ENCODE measurements at regions not wholly inside any gene's neighbourhood (a gene's known extent, or its start where the extent isn't known, plus 50 kb on each side); places are given as distances from the start of the nearest gene placed in this dataset.

- no peak for DNase-seq
- Histone ChIP-seq H3K27ac (no peak overlapping the region), H3K4me3 (no peak overlapping the region), H3K36me3 (no peaks in the 10 kb centered on the region), H3K27me3 (no peaks in the 10 kb centered on the region), H3K9me3 (no peaks in the 10 kb centered on the region), H3K4me1 (no peaks in the 10 kb centered on the region)
- TF ChIP-seq POLR2A (IDR thresholded peaks at IDR 0.05): no peak
These were observed 625.2 kb downstream of the DIAPH3 start for GRCh38 chr13:59538512-59538911.

DNA sequence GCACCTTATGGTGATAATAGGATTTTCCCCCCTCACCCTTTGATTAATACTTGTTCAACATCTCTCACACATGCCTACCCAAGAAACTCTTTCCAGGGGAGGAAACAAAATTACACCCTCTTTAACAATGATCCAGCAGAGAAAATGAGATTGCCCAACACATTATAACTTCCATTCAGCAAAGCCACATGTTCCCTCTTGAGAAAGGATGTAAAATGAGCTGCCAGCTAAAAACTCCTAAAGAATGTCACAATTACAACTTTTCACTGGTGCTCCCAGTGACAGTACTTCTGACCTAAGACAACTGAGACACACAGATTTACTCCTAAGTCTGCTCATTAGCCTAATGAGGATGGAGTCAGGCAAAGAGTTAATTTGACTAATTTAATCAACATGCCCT, 621.4 kb downstream of the DIAPH3 start:
- Histone ChIP-seq H3K36me3 (no peaks in the 10 kb centered on the region), H3K27ac (no peak overlapping the region), H3K27me3 (no peaks in the 10 kb centered on the region), H3K4me1 (no peaks in the 10 kb centered on the region), H3K9me3 (no peaks in the 10 kb centered on the region), H3K4me3 (no peak overlapping the region)
- no peak for TF ChIP-seq POLR2A (IDR thresholded peaks at IDR 0.05)
- DNase-seq: no peak

DNA sequence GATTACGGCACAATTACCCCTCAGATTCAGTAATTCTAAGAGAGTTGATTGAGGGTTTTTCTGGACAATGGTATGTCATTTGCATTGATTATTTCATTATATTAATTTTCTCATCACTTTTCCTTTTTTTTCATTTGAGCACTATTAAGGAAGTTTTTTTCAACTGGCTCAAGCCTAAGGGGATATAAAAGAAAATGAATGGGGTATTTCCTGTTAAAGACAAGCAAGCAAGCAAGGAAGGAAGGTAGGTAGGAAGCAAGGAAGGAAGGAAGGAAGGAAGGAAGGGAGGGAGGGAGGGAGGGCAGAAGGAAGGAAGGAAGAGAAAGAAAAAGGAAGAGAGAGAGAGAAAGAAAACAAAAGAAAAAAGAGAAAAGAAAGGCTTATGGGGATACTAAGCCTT, 620.3 kb downstream of the DIAPH3 start:
- DNase-seq: no peak
- H3K4me3 ChIP-seq: no peak overlapping the region
- no peaks in the 10 kb centered on the region for H3K36me3 ChIP-seq
- no peak overlapping the region for H3K27ac ChIP-seq
- H3K9me3 ChIP-seq: no peaks in the 10 kb centered on the region
- H3K27me3 ChIP-seq: no peaks in the 10 kb centered on the region
- no peaks in the 10 kb centered on the region for H3K4me1 ChIP-seq
- TF ChIP-seq, protein P1, sequence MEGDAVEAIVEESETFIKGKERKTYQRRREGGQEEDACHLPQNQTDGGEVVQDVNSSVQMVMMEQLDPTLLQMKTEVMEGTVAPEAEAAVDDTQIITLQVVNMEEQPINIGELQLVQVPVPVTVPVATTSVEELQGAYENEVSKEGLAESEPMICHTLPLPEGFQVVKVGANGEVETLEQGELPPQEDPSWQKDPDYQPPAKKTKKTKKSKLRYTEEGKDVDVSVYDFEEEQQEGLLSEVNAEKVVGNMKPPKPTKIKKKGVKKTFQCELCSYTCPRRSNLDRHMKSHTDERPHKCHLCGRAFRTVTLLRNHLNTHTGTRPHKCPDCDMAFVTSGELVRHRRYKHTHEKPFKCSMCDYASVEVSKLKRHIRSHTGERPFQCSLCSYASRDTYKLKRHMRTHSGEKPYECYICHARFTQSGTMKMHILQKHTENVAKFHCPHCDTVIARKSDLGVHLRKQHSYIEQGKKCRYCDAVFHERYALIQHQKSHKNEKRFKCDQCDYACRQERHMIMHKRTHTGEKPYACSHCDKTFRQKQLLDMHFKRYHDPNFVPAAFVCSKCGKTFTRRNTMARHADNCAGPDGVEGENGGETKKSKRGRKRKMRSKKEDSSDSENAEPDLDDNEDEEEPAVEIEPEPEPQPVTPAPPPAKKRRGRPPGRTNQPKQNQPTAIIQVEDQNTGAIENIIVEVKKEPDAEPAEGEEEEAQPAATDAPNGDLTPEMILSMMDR (IDR thresholded peaks at IDR 0.05): no peak
- TF ChIP-seq POLR2A (IDR thresholded peaks at IDR 0.05): no peak

GRCh38 chr13:59545007-59545406, 618.7 kb downstream of the DIAPH3 start:
- Histone ChIP-seq H3K4me1 (no peaks in the 10 kb centered on the region), H3K36me3 (no peaks in the 10 kb centered on the region), H3K27me3 (no peaks in the 10 kb centered on the region), H3K27ac (no peak overlapping the region), H3K4me3 (no peak overlapping the region), H3K9me3 (peaks cover 0 to under 1% (median 0%) of the 10 kb centered on the region in 4 donors)
- no peak for TF ChIP-seq POLR2A (IDR thresholded peaks at IDR 0.05)
- TF ChIP-seq, protein P1 (IDR thresholded peaks at IDR 0.05): no peak
- no peak for DNase-seq

DNA sequence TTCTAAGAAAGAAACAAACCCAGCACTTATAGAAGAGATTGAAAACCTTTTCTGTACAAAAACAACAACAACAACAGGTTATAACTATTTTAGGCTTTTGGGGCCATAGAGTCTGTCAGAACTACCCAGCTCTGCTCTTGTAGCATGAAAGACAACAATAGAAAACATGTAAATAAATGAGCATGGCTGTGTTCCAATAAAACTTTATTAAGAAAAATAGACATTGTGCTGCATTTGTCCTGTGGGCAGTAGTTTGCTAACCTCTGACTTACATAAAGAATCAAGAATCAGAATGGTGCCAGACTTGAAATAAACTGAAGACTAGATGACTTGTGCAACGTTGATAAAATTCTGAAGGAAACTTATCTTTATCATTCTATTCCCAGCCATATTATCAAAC, 617.5 kb downstream of the DIAPH3 start:
- Histone ChIP-seq H3K27ac (no peak overlapping the region), H3K9me3 (peaks cover 0 to 5% (median 0%) of the 10 kb centered on the region in 4 donors), H3K27me3 (no peaks in the 10 kb centered on the region), H3K4me1 (no peaks in the 10 kb centered on the region), H3K36me3 (no peaks in the 10 kb centered on the region), H3K4me3 (no peak overlapping the region)
- DNase-seq: no peak
- TF ChIP-seq, protein P1 (IDR thresholded peaks at IDR 0.05): no peak
- no peak for TF ChIP-seq POLR2A (IDR thresholded peaks at IDR 0.05)

GRCh38 chr13:59547950-59548349, 615.8 kb downstream of the DIAPH3 start:
- TF ChIP-seq POLR2A (IDR thresholded peaks at IDR 0.05): no peak
- TF ChIP-seq, protein P1 (IDR thresholded peaks at IDR 0.05): no peak
- Histone ChIP-seq H3K4me3 (no peak overlapping the region), H3K9me3 (peaks cover 0 to 5% (median 0%) of the 10 kb centered on the region in 4 donors), H3K4me1 (no peaks in the 10 kb centered on the region), H3K27ac (no peak overlapping the region), H3K27me3 (no peaks in the 10 kb centered on the region), H3K36me3 (no peaks in the 10 kb centered on the region)
- no peak for DNase-seq

GRCh38 chr13:59562924-59563323, 600.8 kb downstream of the DIAPH3 start:
- Histone ChIP-seq H3K9me3 (no peaks in the 10 kb centered on the region), H3K27me3 (no peaks in the 10 kb centered on the region), H3K27ac (no peak overlapping the region), H3K4me3 (no peak overlapping the region), H3K36me3 (no peaks in the 10 kb centered on the region), H3K4me1 (no peaks in the 10 kb centered on the region)
- TF ChIP-seq POLR2A (IDR thresholded peaks at IDR 0.05): no peak
- TF ChIP-seq, protein P1 (IDR thresholded peaks at IDR 0.05): no peak
- DNase-seq: no peak

Measured in Peyer's patch (tissue), 4 donors.